GM12875 (cell line): ENCODE measurements at regions not wholly inside any gene's neighbourhood (a gene's known extent, or its start where the extent isn't known, plus 50 kb on each side); places are given as distances from the start of the nearest gene placed in this dataset.
"Not testable (repeated sequence)": the region's sequence is repeated elsewhere in the genome, so short reads cannot be mapped to it uniquely, and the experiment has no call there.

Experiments
- H3K4me3 ChIP-seq: one replicate; pipeline ENCODE4 v1.5.1; 2011; ENCODE audit warnings: low read depth, low read length, control low read depth
- CTCF ChIP-seq: IDR thresholded peaks from 2 replicates; pipeline ENCODE4 v1.5.1; 2011; ENCODE audit warnings: low read depth, mild to moderate bottlenecking, control low read depth, inconsistent platforms, low read length, moderate library complexity, borderline replicate concordance; ENCODE audit not compliant: insufficient read depth

- no peak for TF ChIP-seq CTCF
- H3K4me3 ChIP-seq, result no peak overlapping the region
These were observed 715.2 kb downstream of the RNF144A start for GRCh38 chr2:7632420-7632819.

- TF ChIP-seq CTCF, result no peak
- H3K4me3 ChIP-seq, result no peak overlapping the region
These were observed 716.4 kb downstream of the RNF144A start for GRCh38 chr2:7633566-7634153.

GRCh38 chr2:7634409-7634808 lies 717.2 kb downstream of the RNF144A start:
- no peak for TF ChIP-seq CTCF
- H3K4me3 ChIP-seq, result no peak overlapping the region

- no peak for TF ChIP-seq CTCF
- H3K4me3 ChIP-seq, result no peak overlapping the region
These were observed 722.3 kb downstream of the RNF144A start for GRCh38 chr2:7639476-7639875.

- H3K4me3 ChIP-seq, result not testable (repeated sequence)
These were observed 724.1 kb downstream of the RNF144A start for GRCh38 chr2:7641272-7641671.

GRCh38 chr2:7646024-7646423 lies 728.8 kb downstream of the RNF144A start:
- no peak for TF ChIP-seq CTCF

GRCh38 chr2:7646661-7647060 lies 729.4 kb downstream of the RNF144A start:
- TF ChIP-seq CTCF, result no peak
- no peak overlapping the region for H3K4me3 ChIP-seq

More at GRCh38 chr2:7646024-7646423, 728.8 kb downstream of the RNF144A start:
- no peak overlapping the region for H3K4me3 ChIP-seq
